DMS114 treated with DMSO at 0.1 percent for 48 hours (cell line): ENCODE measurements at regions not wholly inside any gene's neighbourhood (a gene's known extent, or its start where the extent isn't known, plus 50 kb on each side); places are given as distances from the start of the nearest gene placed in this dataset.

Experiments
- DNase-seq: peaks from one replicate; lab custom pipeline; 2025; ENCODE audit not compliant: unreplicated experiment; lab: John Stamatoyannopoulos, UW

DNA sequence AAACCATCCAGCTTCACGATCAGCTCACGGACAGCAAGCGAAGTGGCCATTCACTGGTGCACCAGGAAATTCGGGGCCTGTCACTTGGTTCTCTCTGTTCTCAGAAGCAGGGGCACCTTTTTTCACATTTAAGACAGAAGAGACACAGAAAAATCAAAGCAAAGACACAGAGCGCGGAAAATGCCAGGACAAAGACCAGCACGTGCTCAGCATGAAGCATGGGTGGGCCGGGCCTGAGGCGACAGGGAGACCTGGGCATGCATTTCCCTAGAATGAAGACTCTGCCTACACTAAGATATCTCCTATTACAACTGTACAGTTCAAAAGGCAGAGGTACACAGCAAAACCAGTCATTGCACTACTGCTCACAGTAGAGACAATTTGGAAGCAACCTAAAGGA lies 117.4 kb upstream of the ID2 start:
- no peak for DNase-seq

DNA sequence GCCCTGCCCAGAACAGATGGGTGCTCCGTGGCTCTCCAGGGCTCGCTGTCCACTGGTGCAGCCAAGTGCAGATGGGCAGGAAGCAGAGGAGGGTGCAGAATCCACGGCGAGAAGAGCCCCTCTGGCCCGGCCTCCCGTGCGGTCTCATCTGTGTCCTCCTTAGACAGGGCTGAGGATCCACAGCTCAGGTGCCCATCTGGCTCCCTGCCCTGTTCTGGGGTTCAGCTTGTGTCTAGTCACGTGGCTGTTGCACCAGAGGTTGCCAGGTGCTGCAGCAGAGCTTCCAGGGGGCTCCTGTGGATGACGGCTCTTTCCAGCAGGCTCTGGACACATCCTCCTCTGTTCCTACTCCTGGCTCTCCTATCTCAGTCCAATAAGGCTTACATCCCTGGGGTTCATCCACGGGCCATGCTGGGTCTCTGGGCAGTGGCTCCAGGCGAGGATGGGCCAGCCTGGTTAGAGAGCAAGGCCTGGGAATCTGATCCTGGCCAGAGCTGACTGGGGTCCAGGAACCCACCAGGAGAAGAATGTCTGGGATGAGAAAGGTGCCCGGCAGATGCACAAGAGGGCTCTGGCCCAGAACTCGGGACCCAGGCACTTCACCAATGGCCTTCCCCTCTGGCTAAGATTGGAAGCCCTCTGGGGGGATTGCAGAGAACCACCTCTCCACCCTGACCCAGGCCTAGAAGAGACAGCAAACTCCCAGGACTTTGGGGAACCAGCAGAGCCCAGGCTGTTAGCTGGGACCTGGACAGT lies 116.3 kb upstream of the ID2 start:
- no peak for DNase-seq

DNA sequence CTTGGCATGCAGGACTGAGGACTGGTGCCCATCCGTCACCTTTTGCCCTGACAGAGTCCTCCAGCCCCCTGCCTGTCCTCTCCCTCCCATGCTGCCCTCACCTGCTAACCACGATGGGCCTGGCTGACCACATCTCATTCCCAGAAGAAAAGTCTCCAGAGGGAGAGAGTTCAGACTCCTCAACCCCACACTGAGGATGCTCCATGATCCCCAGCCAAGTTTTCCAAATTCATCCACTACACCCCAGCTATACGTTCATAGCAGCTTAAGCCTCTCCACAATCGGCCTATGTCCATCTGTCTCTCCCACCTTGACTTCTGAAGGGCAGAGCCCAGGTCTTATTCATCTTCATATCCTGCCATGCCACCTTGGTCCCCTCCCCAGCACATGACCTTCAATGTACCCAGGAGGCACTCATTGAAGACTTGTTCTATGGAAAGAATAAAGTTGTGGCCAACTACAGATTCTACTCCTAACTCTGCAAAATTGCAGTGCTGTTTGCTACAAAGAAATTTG lies 115.6 kb upstream of the ID2 start:
- DNase-seq: no peak

DNA sequence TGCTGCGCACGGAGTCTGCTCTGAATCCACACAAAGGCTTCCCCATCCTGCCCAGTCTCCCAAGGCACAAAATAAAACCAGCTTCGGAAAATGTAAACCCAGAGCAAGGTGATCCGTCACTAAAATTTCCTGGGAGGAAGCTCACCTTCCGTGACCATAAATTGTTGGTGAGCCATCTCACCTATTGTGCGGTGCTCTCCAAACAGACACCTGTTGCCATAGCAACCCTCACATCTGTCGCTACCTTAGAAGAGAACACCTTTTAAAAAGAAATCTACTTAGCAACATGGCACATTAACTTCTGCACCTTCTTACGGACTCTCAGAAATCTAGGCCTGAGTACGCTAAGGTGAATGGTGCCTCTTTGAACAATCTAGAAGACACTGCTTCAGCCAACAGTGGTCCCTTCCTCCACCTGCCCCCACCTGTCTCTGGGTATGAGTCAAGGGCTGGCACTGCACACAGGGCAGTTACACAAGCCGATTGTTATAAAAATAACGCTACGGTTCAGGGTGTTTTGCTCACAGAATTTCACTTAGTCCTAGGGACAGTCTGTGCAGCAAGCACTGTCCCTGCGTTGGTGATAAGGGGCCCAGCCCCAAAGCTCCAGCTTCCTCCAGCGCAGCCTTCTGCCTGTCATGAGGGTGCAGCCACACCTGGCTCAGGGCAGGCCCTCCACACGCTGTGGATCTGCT lies 114.9 kb upstream of the ID2 start:
- no peak for DNase-seq

DNA sequence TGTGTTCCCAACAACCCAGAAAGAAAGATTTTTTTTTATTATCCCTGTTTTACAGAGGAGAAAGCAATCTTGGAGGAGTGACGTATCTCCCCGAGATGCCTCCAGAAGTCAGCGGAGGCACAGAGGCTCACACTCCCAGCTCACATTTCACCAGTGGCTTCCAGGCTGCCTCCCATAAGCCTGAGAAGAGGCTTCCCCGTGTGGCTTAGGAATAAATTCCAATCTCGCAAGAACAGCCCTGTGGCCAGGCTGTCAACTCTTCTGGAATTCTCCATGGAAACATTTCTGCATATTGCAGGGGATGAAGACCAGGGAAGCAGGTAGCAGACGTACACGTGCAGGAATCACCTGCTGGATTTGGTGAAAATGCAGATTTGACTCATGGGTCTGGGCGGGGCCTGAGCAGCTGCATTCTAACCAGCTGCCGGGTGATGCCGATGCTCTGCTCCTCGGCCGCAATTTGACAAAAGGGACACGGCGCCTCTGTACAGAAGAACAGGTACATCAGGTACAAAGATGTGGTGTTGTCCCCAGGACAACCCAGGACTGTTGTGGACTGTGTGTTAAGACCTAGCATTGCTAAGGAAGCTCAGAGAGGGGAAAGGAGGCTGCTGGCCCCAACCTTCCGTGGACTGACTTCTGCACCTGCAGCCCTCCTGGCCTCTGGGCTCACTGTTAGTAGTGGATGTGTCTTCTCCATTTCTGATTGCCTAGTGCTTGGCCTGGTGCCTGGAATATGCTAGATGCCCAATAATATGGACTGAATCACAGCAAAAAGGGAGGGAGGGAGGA lies 114.2 kb upstream of the ID2 start:
- no peak for DNase-seq

DNA sequence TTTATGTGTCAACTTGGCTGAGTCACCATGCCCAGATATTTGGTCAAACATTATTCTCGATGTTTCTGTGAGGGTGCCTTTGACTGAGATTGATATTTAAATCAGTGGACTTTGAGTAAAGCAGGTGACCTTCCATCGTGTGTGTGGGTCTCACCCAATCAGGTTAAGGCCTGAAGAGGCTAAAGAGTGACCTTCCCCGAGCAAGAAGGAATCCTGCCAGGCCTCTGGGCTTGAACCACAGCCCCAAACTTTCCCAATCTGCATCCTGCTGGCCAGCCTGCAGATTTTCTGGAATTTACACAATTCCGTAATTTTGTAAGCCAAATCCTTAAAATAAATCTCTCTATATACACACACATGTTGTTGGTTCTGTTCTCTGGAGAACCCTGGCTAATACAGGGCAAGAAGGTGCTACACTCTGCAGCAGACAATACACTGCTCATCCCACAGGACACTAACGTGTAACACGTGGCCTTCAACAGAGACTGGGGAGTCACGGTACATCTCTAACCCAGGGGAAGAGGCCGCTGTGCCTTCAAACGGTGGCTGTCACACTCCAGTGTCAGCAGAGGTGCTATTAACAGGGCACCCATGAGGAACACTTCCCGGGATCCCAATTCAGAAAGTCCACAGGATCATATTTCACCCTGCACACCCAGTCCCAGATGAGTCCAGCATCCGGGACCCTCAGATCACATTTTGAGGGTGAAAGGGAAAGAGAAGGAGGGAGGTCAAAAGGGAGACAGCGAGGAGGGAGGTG lies 113.1 kb upstream of the ID2 start:
- no peak for DNase-seq

DNA sequence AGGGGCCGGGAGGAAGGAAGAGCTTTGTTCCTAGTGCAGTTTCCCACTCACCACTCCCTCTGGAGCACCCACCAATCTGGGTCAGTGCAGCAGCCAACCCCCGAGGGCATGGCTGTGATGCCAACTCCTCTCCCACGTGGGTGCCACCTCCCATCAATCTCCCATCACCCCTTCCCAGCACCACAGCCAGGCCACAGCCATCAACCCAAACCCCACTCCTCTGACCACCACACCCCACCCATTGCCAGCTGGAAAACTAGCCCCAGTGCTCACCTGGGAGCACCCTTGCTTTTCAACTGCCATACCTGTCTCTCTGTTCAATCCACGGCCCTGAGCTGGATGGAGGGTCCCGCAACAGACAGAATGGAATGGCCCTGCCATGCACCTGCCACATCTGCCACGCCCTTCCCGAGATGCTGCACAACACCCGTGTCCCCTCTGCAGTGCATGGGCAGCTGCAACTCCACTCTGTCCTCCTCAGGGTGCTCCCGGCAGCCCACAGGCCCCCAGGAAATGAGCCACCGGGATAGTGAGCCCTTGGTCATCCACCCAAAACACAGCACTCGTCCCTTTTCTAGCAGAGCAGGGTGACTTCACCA lies 112.4 kb upstream of the ID2 start:
- no peak for DNase-seq

DNA sequence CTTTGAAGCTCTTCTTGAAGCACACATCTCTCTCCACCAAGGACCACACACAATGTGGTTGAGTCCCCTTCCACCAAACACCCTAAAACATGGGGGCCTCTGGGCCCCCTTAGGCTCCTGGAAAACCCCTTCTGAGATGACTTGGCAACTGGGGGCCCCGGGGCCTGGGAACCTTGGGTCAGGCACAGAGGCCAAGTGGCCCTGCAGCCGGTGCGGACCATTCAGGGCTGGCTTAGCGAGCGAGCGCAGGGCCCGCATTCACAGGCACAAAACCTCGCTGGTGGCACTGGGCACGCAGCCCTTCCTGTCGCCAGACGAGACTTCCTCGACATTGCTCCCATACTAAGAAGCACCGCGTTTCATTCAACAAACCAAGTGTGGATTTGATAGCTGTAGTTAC lies 111.2 kb upstream of the ID2 start:
- no peak for DNase-seq

GRCh38 chr2:8571301-8571791 lies 110.5 kb upstream of the ID2 start:
- DNase-seq: no peak

DNA sequence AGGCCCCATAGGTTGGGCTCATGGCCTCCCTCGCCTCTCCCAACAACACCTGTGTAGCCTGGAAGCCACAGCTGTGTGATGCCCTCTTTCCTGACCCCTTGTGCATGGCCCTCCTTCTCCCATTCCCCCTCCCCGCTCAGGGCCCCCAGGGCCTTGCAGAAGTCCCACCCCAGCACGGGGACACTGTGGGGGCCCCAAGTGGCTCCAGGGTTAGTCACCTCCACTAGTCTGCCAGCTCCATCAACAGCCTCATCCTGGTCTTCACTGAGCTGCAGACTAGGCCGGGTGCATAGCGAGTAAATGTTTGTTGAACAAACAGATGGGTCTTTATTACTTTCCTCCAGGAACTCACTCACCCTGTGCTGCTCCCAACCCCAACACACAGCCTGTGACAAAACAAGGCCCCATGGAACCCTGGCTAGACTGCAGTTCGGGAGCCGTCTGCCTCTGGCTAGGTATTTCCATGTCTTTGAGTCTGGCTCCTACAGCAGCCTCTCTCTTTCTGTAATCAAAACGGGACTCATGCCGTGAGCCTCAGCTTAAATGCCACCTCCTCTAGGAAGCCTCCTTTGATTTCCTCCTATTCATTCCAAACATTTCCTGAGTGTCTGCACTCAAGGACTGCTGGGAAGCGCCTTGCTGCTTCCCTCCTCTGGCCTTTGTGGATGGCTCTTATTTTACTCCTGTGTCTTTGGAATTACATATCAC lies 109.9 kb upstream of the ID2 start:
- DNase-seq: no peak

GRCh38 chr2:8572712-8573233 lies 109.1 kb upstream of the ID2 start:
- no peak for DNase-seq

- no peak for DNase-seq
Observed at GRCh38 chr2:8573234-8573941, 108.5 kb upstream of the ID2 start.

- DNase-seq: no peak
Observed at GRCh38 chr2:8573942-8574195, 108.0 kb upstream of the ID2 start.

GRCh38 chr2:8574196-8575037 lies 107.4 kb upstream of the ID2 start:
- DNase-seq: no peak

GRCh38 chr2:8575038-8575833 lies 106.6 kb upstream of the ID2 start:
- no peak for DNase-seq

GRCh38 chr2:8575834-8576423 lies 105.9 kb upstream of the ID2 start:
- no peak for DNase-seq

GRCh38 chr2:8576525-8577167 lies 105.2 kb upstream of the ID2 start:
- no peak for DNase-seq
